SK-N-MC (cell line): ENCODE measurements at regions not wholly inside any gene's neighbourhood (a gene's known extent, or its start where the extent isn't known, plus 50 kb on each side); places are given as distances from the start of the nearest gene placed in this dataset.

Experiments used
- FOXP2 ChIP-seq: optimal IDR thresholded peaks from 2 replicates; pipeline ENCODE3; 2011; ENCODE audit warnings: mild to moderate bottlenecking, moderate library complexity; ENCODE audit not compliant: insufficient read depth; ENCODE audit errors: extremely low read length, control extremely low read depth
- POLR2AphosphoS5 ChIP-seq: IDR thresholded peaks from 2 replicates; pipeline ENCODE4 v1.6.1; 2012; ENCODE audit warnings: mild to moderate bottlenecking, low read depth, low read length, borderline replicate concordance

GRCh38 chr3:153093629-153094028 is 68.4 kb upstream of the RAP2B start:
- TF ChIP-seq POLR2AphosphoS5 (no peak), FOXP2 (no peak)
